Transverse colon (tissue), 3 donors: ENCODE measurements at regions not wholly inside any gene's neighbourhood (a gene's known extent, or its start where the extent isn't known, plus 50 kb on each side); places are given as distances from the start of the nearest gene placed in this dataset.

Experiments
- POLR2A ChIP-seq: fragments of 450-650 bp; IDR thresholded peaks from one replicate; pipeline ENCODE4 v1.6.1; 2016; ENCODE audit warnings: antibody characterized with exemption, mild to moderate bottlenecking, moderate library complexity
- TF ChIP-seq, protein P1 (sequence below), 5 experiments: fragments of 200-600 bp in 3 of 5; fragments of 450-650 bp in 2 of 5; sonication (generic) in 3 of 5; IDR thresholded peaks; 1 replicate in 2 of 5; 2 replicates in 3 of 5; pipeline ENCODE4 v1.5.1; 2016 to 2017; ENCODE audit warnings: antibody characterized with exemption in 5 of 5, inconsistent platforms in 3 of 5, mild to moderate bottlenecking in 2 of 5, moderate library complexity in 1 of 5

GRCh38 chr3:124234852-124235252, 242.9 kb upstream of the ROPN1 start:
- TF ChIP-seq, protein P1, sequence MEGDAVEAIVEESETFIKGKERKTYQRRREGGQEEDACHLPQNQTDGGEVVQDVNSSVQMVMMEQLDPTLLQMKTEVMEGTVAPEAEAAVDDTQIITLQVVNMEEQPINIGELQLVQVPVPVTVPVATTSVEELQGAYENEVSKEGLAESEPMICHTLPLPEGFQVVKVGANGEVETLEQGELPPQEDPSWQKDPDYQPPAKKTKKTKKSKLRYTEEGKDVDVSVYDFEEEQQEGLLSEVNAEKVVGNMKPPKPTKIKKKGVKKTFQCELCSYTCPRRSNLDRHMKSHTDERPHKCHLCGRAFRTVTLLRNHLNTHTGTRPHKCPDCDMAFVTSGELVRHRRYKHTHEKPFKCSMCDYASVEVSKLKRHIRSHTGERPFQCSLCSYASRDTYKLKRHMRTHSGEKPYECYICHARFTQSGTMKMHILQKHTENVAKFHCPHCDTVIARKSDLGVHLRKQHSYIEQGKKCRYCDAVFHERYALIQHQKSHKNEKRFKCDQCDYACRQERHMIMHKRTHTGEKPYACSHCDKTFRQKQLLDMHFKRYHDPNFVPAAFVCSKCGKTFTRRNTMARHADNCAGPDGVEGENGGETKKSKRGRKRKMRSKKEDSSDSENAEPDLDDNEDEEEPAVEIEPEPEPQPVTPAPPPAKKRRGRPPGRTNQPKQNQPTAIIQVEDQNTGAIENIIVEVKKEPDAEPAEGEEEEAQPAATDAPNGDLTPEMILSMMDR (IDR thresholded peaks at IDR 0.05), result no peak
- TF ChIP-seq POLR2A, result no peak
